ENCODE measurements at regions not wholly inside any gene's neighbourhood (a gene's known extent, or its start where the extent isn't known, plus 50 kb on each side); places are given as distances from the start of the nearest gene placed in this dataset.

DNA sequence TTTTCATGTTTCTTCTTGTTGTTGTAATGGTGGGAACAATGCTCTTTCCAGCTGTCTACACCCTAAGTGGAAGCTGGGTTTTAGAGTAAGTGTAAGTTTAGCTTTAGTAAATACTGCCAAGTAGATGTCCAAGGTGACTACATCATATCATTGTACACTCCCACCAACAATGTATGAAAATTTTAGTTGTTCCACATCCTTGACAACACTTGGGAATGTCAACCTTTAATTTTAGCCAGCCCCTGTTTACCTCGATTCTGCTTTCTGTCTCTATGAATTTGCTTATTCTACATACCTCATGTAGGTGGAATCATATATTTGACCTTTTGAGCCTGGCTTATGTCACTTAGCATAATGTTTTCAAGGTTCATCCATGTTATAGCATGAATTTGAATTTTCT, 93.0 kb downstream of the MTPAP start:
- DNase-seq (ENCODE audit: low spot score) = no peak

DNA sequence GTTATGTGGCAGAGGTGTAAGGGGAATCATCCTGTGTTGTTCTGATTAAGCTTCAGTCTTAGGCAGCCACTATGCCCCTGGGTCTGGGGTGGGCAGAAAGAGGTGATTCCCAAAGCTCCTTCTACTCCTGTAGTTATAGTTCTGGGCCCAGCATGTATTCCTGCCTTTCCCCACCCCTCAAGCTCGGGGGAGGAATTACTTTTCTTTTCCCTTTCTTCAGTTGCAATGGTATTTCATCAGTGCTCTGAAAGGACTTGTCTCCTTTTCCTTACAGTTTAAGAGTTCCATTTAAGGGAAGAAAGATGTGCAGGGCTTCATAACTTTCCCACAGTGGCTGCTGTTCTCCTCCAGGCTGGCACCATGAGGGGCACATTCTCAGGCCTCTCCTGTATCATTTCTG, 94.2 kb downstream of the MTPAP start:
- no peak for DNase-seq (ENCODE audit: low spot score)

DNA sequence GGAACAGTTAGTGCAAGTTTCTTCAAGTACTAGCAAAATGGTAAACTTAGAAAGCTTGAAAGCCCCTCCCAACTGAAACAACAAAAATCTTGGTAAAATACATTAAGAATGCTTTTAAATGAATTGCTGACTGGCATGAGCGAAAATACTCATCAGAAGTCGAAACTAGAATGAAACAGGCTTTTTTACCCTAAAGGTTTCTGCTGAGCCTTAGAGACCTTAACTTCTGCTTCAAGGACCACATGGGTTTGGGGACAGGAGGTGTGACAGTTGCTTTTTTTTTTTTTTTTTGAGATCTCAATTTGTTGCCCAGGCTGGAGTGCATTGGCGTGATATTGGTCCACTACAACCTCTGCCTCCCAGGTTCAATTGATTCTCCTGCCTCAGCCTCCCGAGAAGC, 100.3 kb downstream of the MTPAP start:
- DNase-seq (ENCODE audit: low spot score) = no peak

DNA sequence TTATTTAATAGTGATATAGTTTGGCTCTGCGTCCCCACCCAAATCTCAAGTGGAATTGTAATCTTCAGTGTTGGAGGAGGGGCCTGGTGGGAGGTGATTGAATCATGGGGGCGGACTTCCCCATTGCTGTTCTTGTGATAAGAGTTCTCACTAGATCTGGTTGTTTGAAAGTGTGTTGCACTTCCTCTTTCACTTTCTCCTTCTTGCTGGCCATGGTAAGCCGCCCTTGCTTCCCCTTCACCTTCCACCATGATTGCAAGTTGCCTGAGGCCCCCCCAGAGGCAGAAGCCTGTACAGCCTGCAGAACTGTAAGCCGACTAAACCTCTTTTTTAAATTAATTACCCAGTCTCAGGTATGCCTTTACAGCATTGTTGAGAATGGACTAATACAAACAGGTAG, 101.4 kb downstream of the MTPAP start:
- DNase-seq (ENCODE audit: low spot score) = no peak

DNA sequence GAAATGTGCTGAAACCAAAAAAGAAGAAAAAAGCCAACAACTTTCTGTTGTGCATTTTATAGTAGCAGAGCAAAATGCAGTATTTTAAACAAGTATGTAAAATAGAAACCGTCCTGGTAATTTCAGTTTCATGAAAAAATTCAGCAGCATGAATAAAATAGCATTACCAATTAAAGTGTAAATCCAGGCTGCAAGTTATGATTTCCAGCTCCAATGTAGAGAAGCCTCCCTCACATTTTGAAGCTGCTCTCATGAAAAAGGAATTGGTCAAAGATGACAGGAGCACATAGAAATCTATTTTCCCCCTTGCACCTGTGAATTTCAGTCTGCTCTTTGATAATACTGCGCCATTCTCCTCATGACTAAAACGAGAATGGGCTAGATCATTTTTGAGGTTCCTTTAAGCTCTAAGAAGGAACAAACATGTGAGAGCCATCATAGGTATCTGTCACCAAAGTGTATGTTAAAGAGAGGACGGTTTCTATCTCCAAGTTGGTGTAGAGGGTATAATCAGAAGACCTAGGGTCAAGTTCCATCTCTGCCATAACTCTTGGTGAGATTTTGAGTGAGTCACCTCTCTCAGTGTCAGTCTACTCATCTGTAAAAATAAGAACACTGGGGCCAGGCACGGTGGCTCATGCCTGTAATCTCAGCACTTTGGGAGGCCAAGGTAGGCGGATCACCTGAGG, 107.5 kb downstream of the MTPAP start:
- DNase-seq (ENCODE audit: low spot score) = no peak

DNA sequence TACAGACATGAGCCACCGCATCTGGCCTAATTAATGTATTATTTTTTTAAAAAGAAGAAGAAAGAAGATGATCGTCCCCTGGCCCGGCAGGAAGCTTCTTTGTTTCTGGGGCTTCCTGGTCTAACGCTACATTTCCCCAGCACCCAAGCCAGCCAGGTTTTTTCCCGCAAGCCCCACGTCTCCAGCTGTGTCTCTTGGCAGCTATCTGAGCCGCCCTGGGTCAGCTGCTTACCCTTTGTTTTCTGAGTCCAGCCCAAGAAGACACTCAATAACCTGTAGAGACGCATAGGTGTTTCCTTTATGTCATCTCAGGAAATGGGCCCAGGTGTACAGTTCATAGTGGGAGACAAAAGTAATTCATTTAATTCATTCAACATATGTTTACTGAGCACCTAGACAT, 110.2 kb downstream of the MTPAP start:
- no peak for DNase-seq (ENCODE audit: low spot score)

DNA sequence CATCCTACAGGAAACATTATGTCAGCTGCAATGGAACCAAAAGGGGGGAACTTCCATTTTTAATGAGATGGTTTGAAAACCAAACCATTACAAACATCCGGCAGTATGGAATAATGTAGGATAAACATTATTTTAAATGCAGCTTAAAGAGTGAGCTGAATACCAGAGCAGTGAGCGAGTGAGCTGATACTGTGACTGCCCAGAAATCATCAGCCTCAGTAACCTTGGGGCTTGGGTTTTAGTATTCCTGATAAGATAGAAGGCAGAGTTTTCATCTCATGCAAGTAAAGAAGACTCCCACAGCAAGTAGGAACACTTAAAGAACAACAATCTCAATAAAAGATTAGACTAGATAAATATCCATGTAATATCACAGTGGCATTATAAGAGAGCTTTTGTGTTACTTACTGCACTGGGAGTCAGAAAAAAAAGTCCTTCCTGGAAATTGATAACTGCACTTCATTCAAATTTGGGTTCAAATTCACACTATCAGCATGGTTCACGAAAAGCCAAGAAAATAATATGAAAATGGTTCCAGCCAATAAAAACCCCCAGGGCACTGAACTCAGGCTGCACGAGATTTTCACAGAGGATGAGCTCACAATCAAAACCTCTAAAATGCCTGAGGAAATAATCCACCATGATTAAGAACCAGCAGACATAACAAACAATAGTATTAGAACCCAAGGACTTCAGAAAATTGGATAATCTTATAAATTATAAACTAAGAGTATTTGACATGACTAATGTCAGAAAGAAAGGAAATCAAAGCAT, 115.7 kb downstream of the MTPAP start:
- DNase-seq (ENCODE audit: low spot score) = no peak

DNA sequence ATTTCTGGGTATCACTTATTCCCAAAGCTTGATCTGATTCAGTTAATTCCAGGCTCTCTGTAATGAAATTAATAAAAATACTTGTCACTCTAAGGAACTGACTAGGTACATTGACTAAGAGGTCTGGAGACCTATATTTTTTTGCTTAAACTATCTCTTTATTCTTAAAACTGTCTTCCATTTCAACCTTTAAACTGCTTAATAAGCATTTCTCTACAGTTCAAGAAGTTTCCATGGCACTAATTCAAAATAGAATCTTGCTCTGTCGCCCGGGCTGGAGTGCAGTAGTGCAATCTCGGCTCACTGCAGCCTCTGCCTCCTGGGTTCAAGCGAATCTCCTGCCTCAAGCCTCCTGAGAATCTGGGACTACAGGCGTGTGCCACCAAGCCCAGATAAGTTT, 117.4 kb downstream of the MTPAP start:
- no peak for DNase-seq (ENCODE audit: low spot score)

DNA sequence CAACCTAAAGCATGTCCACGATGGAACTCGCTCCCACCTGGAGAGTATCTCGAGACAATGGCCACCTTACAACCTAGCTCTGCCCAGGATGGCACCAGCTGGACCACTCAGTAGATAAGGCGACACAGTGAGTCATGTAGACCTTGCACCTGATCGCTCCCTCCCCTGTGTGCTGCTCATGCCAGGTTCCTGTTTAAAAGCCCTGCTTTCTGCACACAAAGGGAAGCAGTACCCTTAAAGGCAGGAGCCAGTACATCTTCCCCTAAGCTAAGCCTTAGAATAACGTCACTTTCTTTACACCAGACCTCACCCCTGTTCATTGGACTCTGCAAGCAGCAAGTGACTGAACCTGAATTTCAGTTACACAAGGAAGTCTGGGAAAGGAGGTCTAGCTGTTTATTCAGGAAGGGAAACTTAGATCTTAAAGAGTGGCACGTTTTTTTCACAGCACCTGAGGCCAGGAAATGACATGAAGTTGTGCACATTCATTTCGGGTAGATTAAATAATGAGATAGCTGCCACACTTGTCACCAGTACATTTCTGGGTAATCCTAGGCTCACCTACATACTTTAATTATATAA, 117.9 kb downstream of the MTPAP start:
- DNase-seq (ENCODE audit: low spot score) = no peak

DNA sequence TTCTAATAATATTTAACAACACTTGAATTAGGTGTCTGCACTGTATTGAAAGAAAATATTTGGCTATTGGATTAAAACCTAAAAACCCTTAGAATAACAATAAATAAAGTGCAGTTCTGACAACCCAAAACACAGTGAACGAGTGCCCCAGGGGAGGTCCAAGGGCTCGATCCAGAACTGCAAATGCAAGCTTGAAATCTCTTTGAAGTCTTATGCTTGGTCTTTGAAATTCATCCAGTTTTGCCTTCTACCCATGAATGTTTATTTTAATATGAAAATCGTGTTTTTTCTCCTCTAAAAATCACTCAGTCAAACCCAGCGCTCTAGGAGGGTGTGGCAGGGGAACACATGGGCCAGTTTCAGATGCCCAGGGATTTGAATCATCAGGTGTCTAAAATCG, 119.5 kb downstream of the MTPAP start:
- DNase-seq (ENCODE audit: low spot score) = no peak

DNA sequence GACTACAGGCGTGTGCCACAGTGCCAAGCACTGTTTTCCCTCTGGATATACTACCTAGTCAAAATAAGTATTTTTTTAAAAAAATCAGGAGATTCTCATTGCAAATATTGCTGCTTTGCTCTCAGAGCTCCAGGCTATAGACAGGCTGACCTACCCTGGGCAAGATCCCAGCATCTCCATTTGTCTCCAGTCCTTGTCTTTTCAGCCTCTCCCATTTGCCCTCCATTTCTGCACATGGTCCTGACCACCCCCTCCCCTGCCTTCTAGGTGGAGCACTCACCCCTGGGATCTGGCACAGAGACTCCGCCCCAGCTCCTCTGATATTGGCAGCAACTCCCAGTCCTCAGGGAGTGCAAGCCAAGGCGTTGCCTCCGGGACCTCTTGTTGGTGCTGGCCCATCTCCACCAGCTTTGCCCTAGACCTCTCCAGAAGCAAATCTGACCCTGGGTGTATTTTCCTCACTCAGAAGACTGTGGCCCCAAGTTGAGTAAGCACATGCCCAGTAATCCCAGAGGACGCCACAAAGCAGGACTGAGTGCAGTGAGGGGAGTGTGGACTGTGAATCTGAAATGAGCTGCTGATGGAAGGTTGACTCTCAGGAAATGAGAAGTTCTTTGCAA, 120.6 kb downstream of the MTPAP start:
- DNase-seq (ENCODE audit: low spot score) = no peak

DNA sequence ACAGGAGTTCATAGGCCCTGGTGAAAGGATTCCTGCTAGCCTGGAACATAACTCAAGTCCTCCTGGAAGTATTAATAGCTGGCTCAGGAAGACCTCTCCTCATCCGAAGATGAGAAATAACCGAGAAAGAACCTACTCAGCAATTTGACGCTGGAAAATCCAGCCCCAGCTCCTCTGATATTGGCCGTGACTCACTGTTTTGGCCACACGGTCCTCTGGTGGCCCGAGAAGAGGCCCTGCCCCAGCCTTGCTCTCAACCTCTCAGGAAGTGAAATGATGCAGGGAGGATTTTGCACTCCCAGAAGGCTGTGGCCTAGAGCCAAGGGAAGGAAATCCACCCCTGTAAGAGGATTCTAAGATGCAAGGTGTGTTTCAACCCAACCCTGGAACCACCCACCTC, 121.6 kb downstream of the MTPAP start:
- DNase-seq (ENCODE audit: low spot score) = no peak

DNA sequence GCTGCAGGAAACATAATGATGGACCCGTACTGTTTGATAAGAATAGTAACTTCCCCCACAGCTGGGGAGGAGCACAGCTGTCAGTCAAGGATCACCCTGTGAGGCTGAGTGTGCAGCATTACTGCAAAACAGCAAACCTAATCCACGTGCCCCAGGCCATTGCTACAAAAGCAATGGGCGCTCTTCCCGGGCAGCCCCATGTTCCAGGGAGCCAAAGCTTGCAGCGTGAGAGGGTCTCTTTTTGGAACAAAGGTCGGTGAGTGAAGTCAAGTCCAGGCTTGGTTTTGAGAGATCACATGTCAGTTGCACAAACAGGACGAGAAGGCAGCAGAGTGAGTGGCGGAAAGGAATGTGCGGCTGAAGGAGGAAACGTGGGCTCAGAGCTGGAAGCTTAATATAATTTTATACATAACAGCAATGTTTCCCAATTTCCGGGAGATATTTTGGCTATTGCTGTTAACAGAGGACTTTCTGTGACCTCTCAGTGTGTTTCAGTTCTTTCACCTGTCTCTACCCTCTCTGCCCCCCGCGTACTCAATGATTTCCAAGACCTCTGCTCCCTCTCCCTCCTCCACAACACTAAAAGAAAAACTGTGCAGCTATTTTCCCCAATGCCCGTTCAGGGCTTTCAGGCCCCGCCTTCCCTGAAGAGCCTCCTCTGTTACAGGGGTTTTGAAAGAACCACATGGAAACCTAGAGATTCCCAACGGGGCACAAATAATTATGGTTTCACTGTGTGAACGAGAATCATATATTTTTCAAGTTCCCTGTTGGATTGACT, 128.9 kb downstream of the MTPAP start:
- no peak for DNase-seq (ENCODE audit: low spot score)

DNA sequence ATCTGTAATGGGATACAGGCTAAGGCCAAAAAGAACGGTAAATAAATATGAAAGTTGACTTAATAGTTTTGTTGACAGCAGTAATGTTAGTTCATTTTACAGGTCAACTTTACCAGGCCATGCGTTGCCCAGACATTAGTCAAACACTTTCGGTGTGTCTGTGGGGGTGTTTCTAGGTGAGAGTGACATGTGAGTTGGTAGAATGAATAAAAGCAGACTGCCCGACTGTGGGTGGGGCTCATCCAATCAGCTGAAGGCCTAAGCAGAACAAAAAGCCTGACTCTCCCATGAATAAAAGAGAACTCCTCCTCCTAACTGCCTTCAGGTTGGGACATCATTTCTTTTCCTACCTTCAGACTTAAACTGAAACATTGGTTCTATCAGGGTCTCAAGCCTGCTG, 132.3 kb downstream of the MTPAP start:
- DNase-seq (ENCODE audit: low spot score) = no peak

DNA sequence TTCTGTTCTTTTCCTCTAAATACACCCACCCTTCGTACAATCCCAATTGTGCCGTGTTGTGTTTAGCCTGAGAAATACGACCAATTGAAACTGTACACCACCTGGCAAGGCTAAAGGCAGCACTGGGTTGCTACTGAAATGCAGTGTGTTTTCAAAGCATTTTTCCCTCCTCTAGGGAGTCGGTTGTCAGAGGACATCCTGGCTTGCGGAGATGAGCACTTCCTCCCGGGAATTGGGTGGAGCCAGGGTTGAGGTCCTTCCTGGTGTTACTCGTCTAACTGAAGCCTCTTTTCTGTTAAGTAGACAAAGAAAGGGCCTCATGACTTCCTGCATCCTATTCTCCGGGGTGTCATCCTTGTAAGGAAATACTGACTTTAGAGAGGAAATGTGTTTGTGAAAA, 133.5 kb downstream of the MTPAP start:
- DNase-seq (ENCODE audit: low spot score) = peak; percentile 79

DNA sequence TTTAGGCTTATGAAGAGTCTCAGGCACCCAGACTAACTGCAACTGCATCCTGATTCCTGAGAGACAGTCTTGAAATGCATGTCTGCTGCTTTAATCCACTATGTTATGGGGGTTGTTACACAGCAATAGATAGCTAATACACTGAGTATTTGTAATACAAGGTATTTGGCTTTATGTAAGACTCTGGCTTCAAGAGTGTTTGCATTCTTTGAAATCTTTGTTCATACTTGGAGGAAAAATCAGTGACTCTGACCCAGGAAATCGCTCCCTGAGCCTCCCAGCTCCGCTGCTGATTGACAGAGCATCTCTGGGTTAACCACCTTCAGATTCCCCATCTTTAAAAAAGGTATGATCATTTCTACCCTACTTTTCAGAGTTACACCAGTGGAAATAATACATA, 133.9 kb downstream of the MTPAP start:
- no peak for DNase-seq (ENCODE audit: low spot score)

DNA sequence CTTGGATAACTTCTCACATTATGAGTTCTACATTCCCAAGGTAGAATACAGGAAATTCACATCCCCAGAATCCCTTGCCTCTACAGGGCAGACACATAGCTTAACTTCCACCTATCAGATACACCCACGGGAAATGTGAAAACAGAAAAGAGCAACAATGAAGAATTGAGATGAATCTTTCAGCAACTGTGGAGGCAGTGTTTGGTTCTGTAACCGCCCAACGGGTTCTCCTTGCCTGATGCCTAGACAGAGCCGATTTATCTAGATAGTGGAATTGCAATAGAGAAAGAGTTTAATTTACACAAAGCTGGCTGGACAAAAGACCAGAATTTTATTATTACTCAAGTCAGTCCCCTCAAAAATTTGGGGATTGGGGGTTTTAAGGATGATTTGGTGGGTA, 138.8 kb downstream of the MTPAP start:
- DNase-seq (ENCODE audit: low spot score) = no peak

DNA sequence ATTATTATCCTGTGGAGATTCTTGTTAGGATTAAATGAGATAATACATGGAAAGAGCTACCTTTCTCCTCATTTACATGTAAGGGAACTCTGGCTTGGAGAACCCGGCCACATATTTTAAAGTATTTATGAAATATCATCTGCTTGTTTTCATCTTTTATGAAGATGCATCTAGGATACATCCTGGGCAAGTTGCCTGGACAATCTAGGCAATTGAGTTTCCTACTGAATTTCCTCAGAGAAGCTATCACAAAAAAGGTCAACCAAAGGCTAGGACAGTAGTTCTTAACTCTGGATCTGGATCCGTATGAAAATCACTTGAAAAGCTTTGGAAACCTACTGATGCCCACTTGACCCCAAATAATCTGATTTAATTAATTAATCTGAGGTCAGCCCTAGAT, 140.7 kb downstream of the MTPAP start:
- DNase-seq (ENCODE audit: low spot score) = no peak

DNA sequence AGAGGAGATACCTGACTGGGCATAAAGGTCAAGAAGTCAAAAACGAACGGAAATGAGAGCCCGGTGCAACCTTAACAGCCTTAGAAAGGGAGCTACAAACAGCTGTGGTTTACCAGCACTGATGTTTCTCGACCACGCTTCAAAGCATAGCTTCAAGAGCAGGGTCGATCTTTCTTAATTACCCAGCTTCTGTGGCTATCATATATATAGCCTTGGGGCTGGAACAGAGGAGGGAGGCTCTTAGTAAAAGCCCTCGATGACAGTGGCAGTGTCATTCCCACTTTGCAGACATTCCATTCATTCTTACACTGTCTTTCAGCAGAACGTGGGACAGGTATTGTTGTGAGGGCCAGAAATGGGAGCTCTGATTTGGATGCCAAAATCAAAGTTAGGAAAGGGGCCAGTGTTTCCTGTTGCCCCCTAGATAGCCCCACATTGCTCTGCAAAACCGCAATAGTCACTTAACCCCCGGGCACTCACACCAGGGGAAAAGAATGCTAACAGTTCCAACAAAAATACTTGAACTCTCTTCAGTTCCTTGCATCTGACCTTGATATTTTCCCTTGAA, 141.5 kb downstream of the MTPAP start:
- no peak for DNase-seq (ENCODE audit: low spot score)

DNA sequence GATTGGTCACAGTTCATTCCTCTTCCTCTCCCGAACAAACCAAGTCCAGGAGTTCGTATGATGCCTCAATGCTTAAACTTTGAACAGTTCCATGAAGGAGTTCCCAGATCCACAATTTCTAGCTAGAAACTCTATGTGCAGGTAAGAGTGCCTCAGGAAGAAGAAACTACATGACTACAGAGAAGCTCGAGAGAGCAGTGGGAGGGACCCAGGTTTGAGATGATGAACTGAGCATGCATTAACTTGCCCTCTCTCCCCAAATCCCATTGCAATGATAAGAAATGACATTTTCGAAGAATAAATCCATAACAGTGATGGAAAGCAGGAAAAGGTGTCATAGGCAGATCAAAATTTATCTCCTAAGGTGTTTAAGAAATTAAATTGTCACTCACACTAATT, 140.6 kb upstream of the JCAD start:
- no peak for DNase-seq (ENCODE audit: low spot score)

DNA sequence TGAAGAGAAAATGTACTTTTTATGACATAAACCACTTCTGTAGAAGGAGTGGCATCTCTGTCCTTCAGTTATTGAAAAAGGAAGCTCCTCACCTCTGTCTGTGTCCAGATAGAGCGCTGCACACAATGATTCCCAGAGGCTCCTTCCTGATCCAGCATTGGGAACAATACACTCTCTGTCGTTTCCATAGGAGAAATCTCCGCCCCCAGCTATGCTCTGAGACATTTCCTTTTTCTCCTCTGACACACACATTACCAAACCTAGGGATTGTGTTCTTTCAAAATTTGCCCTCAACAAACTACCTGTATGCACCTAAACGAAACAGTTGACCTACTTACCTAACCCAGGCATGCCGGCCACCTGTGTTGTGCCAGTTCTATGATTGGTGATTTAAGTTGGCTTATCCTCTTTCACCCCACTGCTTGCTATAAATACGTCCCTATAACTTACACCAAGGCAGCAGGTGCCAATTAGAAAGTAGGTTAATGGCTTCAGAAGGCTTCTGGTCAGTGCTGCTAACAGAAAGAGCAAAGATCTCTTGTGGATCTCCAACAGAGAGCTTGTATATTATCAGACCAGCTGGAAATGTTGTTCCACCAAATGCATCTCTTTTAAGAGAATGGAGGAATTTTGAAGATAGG, 140.1 kb upstream of the JCAD start:
- DNase-seq (ENCODE audit: low spot score) = peak; percentile 76

DNA sequence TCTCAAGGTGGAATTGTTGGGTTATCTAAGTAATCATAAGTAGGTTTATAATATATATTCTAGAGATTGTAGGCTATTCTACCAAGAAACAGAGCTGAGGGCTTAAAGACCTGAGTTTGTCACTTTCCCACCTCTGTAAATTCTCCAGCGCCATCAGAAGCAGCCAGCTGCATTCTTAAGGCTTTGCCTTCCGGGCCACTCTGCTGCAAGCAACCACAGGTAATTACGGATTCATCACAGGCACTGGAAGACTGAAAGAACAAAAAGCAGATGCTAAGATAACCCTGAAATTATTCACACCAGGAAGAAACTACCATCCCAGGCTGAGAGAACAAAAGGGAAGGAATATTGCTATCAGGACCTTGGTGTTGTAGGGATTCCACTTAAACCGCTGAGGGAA, 137.8 kb upstream of the JCAD start:
- no peak for DNase-seq (ENCODE audit: low spot score)

Data from kidney capillary endothelial cell (primary cell).